ENCODE measurements at regions not wholly inside any gene's neighbourhood (a gene's known extent, or its start where the extent isn't known, plus 50 kb on each side); places are given as distances from the start of the nearest gene placed in this dataset.

- no peak for ATAC-seq
- no peak for TF ChIP-seq TOX (CRISPR knock-in tag; IDR thresholded peaks at IDR 0.05; ENCODE audit: borderline replicate concordance)
- TF ChIP-seq TCF4 (CRISPR knock-in tag; IDR thresholded peaks at IDR 0.05; ENCODE audit: borderline replicate concordance) = no peak
- no peak for TF ChIP-seq OSR1 (CRISPR knock-in tag; IDR thresholded peaks at IDR 0.05)
- no peak for TF ChIP-seq SNAI2 (CRISPR knock-in tag; IDR thresholded peaks at IDR 0.05)
- no peak for TF ChIP-seq ISL1 (CRISPR knock-in tag; IDR thresholded peaks at IDR 0.05)
- TF ChIP-seq CREB5 (CRISPR knock-in tag; IDR thresholded peaks at IDR 0.05; ENCODE audit: low read depth) = no peak
- no peak for TF ChIP-seq BACH2 (CRISPR knock-in tag; IDR thresholded peaks at IDR 0.05; ENCODE audit: borderline replicate concordance)
- TF ChIP-seq ZFP3 (CRISPR knock-in tag; IDR thresholded peaks at IDR 0.05) = no peak
- no peak for TF ChIP-seq POU6F1 (CRISPR knock-in tag; IDR thresholded peaks at IDR 0.05; ENCODE audit: borderline replicate concordance, low read depth)
- TF ChIP-seq PATZ1 (CRISPR knock-in tag; IDR thresholded peaks at IDR 0.05; ENCODE audit: borderline replicate concordance) = no peak
- no peak for TF ChIP-seq CSRNP3 (CRISPR knock-in tag; IDR thresholded peaks at IDR 0.05)
- no peak for TF ChIP-seq TSHZ2 (CRISPR knock-in tag; IDR thresholded peaks at IDR 0.05)
- TF ChIP-seq ZNF565 (CRISPR knock-in tag; conservative IDR thresholded peaks at IDR 0.05; ENCODE audit: low read depth) = no peak
- no peak for TF ChIP-seq ESRRG (CRISPR knock-in tag; IDR thresholded peaks at IDR 0.05)
- no peak for TF ChIP-seq CSDC2 (CRISPR knock-in tag; IDR thresholded peaks at IDR 0.05)
- no peak for TF ChIP-seq RARB (CRISPR knock-in tag; IDR thresholded peaks at IDR 0.05)
- no peak for TF ChIP-seq ARNTL (CRISPR knock-in tag; IDR thresholded peaks at IDR 0.05; ENCODE audit: borderline replicate concordance, low read depth)
- TF ChIP-seq ZFP30 (CRISPR knock-in tag; IDR thresholded peaks at IDR 0.05) = no peak
These were observed 283.6 kb downstream of the ABCC12 start for GRCh38 chr16:47872225-47872624.

GRCh38 chr16:47866423-47866822 lies 289.4 kb downstream of the ABCC12 start:
- ATAC-seq = no peak
- no peak for TF ChIP-seq TCF4 (CRISPR knock-in tag; IDR thresholded peaks at IDR 0.05; ENCODE audit: borderline replicate concordance)
- no peak for TF ChIP-seq ISL1 (CRISPR knock-in tag; IDR thresholded peaks at IDR 0.05)
- no peak for TF ChIP-seq SNAI2 (CRISPR knock-in tag; IDR thresholded peaks at IDR 0.05)
- TF ChIP-seq OSR1 (CRISPR knock-in tag; IDR thresholded peaks at IDR 0.05) = no peak
- no peak for TF ChIP-seq PATZ1 (CRISPR knock-in tag; IDR thresholded peaks at IDR 0.05; ENCODE audit: borderline replicate concordance)
- TF ChIP-seq PPARA (CRISPR knock-in tag; IDR thresholded peaks at IDR 0.05; ENCODE audit: borderline replicate concordance) = no peak
- TF ChIP-seq ZNF8 (CRISPR knock-in tag; IDR thresholded peaks at IDR 0.05) = no peak
- no peak for TF ChIP-seq ZNF70 (CRISPR knock-in tag; IDR thresholded peaks at IDR 0.05)
- no peak for TF ChIP-seq ARNTL (CRISPR knock-in tag; IDR thresholded peaks at IDR 0.05; ENCODE audit: borderline replicate concordance, low read depth)
- no peak for TF ChIP-seq RARB (CRISPR knock-in tag; IDR thresholded peaks at IDR 0.05)
- no peak for TF ChIP-seq CREB5 (CRISPR knock-in tag; IDR thresholded peaks at IDR 0.05; ENCODE audit: low read depth)
- no peak for TF ChIP-seq ZC3H10 (CRISPR knock-in tag; IDR thresholded peaks at IDR 0.05)
- no peak for TF ChIP-seq ZFP30 (CRISPR knock-in tag; IDR thresholded peaks at IDR 0.05)
- no peak for TF ChIP-seq TOX (CRISPR knock-in tag; IDR thresholded peaks at IDR 0.05; ENCODE audit: borderline replicate concordance)
- no peak for TF ChIP-seq ESRRG (CRISPR knock-in tag; IDR thresholded peaks at IDR 0.05)
- TF ChIP-seq BACH2 (CRISPR knock-in tag; IDR thresholded peaks at IDR 0.05; ENCODE audit: borderline replicate concordance) = no peak
- TF ChIP-seq ZNF565 (CRISPR knock-in tag; conservative IDR thresholded peaks at IDR 0.05; ENCODE audit: low read depth) = no peak
- no peak for TF ChIP-seq GLIS3 (CRISPR knock-in tag; IDR thresholded peaks at IDR 0.05)
- TF ChIP-seq ZFP3 (CRISPR knock-in tag; IDR thresholded peaks at IDR 0.05) = no peak
- no peak for TF ChIP-seq TSHZ2 (CRISPR knock-in tag; IDR thresholded peaks at IDR 0.05)

Measured in SK-N-SH treated with all-trans-retinoic acid at 6 μM for 48 hours (cell line).